ENCODE measurements at regions not wholly inside any gene's neighbourhood (a gene's known extent, or its start where the extent isn't known, plus 50 kb on each side); places are given as distances from the start of the nearest gene placed in this dataset.

DNA sequence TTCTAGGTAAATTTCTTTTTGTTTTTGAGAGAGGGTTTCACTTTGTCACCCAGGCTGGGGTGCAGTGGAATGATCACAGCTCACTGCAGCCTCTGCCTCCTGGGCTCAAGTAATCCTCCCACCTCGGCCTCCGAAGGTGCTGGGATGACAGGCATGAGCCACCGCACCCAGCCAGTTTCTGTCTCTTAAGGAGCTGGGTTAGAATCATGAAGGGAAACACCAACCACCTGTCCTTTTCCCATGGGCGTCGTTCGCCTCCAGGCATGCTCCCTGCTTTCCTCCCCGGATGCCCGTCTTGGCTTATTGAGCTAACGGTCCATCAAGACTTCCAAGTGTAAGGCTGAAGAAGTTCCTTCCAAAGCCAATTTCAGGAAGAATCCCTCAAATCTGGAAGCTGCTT is 85.9 kb downstream of the SOX1 start:
- TF ChIP-seq RAD21 (conservative IDR thresholded peaks at IDR 0.05): no peak
- TF ChIP-seq, protein P1, sequence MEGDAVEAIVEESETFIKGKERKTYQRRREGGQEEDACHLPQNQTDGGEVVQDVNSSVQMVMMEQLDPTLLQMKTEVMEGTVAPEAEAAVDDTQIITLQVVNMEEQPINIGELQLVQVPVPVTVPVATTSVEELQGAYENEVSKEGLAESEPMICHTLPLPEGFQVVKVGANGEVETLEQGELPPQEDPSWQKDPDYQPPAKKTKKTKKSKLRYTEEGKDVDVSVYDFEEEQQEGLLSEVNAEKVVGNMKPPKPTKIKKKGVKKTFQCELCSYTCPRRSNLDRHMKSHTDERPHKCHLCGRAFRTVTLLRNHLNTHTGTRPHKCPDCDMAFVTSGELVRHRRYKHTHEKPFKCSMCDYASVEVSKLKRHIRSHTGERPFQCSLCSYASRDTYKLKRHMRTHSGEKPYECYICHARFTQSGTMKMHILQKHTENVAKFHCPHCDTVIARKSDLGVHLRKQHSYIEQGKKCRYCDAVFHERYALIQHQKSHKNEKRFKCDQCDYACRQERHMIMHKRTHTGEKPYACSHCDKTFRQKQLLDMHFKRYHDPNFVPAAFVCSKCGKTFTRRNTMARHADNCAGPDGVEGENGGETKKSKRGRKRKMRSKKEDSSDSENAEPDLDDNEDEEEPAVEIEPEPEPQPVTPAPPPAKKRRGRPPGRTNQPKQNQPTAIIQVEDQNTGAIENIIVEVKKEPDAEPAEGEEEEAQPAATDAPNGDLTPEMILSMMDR (IDR thresholded peaks at IDR 0.05; ENCODE audit: poor library complexity, severe bottlenecking): no peak
- no peak for TF ChIP-seq MXI1 (conservative IDR thresholded peaks at IDR 0.05; ENCODE audit: poor library complexity, severe bottlenecking)
- TF ChIP-seq POLR2AphosphoS5 (IDR thresholded peaks at IDR 0.05): no peak
- TF ChIP-seq EZH2 (IDR thresholded peaks at IDR 0.05; ENCODE audit: borderline replicate concordance, insufficient read depth, low read length, poor library complexity, severe bottlenecking): no peak
- TF ChIP-seq, protein P2, sequence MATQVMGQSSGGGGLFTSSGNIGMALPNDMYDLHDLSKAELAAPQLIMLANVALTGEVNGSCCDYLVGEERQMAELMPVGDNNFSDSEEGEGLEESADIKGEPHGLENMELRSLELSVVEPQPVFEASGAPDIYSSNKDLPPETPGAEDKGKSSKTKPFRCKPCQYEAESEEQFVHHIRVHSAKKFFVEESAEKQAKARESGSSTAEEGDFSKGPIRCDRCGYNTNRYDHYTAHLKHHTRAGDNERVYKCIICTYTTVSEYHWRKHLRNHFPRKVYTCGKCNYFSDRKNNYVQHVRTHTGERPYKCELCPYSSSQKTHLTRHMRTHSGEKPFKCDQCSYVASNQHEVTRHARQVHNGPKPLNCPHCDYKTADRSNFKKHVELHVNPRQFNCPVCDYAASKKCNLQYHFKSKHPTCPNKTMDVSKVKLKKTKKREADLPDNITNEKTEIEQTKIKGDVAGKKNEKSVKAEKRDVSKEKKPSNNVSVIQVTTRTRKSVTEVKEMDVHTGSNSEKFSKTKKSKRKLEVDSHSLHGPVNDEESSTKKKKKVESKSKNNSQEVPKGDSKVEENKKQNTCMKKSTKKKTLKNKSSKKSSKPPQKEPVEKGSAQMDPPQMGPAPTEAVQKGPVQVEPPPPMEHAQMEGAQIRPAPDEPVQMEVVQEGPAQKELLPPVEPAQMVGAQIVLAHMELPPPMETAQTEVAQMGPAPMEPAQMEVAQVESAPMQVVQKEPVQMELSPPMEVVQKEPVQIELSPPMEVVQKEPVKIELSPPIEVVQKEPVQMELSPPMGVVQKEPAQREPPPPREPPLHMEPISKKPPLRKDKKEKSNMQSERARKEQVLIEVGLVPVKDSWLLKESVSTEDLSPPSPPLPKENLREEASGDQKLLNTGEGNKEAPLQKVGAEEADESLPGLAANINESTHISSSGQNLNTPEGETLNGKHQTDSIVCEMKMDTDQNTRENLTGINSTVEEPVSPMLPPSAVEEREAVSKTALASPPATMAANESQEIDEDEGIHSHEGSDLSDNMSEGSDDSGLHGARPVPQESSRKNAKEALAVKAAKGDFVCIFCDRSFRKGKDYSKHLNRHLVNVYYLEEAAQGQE (IDR thresholded peaks at IDR 0.05; ENCODE audit: borderline replicate concordance): no peak
- no peak for TF ChIP-seq EP300 (conservative IDR thresholded peaks at IDR 0.05; ENCODE audit: poor library complexity, severe bottlenecking)
- no peak for TF ChIP-seq SMC3 (conservative IDR thresholded peaks at IDR 0.05; ENCODE audit: poor library complexity)

Measured in neural cell (in vitro differentiated cells).